ENCODE measurements at regions not wholly inside any gene's neighbourhood (a gene's known extent, or its start where the extent isn't known, plus 50 kb on each side); places are given as distances from the start of the nearest gene placed in this dataset.
A peak's percentile ranks its signal among the peaks of the same experiment; 100 is the strongest.

DNA sequence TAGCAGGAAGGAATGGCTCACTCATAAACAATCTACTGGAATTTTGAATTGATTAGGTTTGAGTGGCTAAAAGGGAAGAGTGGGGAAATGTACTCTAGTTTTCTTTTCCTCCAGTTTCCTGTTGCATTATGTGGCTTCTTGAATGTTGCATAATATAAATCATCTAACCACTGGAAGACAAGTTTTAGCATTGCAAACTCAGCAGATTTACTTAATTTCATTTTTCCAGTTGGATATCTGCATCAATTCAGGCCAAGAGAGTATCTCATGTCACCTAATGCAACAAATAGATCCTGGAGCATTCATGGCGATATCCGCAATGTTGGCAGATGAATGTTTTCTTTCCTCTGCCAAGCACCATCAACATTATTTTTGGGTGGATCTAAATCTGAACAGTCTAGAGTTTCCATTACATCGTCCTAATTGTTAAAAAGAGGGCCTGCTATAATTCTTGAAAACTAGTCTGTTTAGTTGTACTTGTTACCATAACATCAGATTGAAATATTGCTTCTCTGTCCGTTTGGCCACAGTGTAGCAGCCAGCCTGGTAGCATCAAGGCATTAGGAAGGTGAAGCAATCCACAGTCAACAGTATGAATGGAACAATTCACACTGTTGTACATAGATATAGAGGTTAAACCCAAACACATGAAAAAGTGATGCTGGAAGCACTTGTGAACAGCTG lies 544.2 kb downstream of the ETNK1 start:
- no peak for DNase-seq (ENCODE audit: low read depth)

DNA sequence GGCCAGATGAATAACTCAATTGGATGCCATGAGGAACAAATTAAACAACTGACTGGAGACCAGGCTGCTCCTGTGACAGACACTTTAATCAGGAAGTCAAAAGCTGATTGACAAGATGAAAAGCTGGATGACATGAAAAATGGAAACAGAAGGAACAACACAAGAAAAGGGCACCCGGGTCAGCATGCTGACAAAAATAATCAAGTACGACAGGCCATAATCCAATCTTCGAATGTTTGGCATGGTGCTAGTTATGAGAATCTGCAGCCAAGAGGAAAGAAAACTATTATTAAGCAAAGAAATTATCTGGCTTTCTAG lies 544.7 kb downstream of the ETNK1 start:
- no peak for DNase-seq (ENCODE audit: low read depth)

DNA sequence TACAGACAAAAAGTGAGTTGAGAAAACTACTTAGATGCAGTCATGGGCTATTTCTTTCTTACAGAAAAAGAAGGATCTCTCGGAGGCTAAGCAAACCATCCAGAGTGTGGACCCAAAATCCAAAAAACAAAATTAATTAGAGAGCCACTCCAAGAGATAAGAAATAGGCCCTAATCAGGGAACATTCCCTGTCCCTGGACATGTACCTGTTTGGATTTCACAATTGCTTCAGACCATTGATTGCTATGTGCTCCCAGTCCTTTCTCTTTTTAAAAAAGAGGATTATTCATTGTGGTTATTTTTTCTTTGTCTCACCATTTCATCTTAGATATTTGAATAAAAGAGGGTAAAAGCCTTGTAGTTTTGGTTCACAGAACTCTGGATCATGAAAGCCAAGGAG lies 549.9 kb downstream of the ETNK1 start:
- no peak for DNase-seq (ENCODE audit: low read depth)

DNA sequence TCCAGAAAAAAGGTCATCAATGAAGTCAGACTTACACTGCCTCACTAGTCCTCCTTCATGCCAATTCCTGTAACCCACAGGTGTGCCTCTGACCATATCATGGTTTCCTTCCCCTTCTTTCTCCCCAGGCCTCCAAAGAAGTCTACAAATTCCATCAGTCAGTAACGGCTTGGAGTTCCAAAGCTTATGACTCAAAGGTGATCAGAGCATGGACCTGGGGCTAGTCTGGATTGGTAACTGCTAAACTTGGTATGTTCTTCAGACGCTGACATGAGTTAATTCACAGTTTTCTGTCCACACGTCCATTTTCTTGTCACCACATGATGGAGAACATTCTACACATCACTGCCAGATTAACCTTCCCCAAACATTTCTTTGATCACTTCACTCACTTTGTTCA lies 560.4 kb downstream of the ETNK1 start:
- no peak for DNase-seq (ENCODE audit: low read depth)

DNA sequence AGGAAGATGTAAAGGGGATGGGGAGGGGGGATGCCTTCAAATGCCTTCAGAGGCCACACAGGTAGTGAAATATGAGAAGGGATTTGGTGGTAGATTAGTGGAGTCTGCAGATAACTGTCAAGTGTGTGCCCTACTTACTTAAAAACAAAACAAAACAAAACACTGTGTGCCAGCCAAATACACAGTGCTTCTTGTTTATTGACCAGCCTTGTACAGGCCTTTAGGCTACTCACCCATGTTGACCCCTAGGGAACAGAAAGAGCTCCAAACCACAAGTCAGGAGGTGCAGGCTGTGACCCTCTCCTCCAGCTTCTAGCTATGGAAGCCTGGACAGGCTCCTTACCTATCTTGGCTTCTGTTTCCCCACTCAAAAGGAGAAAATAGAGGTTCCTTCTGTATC lies 562.0 kb downstream of the ETNK1 start:
- DNase-seq (ENCODE audit: low read depth), result no peak

DNA sequence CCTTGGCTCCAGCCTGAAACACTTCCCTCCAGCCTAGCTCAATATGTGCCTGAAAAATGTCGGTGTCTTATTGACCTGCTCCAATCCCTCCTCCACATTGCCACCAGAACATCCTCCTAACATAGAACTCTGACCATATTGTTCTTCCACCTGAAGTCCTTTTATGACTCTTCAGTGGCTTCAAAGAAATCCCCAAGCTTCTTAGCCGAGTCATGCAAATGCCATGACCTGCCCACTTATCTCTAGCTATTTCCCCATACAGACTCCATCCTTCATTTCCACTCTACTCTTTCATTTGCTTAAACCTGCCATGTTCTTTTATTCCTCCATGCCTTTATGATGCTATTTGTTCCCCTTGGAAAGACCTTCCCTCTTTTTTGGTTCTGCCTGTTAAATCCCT lies 568.6 kb downstream of the ETNK1 start:
- DNase-seq (ENCODE audit: low read depth), result no peak

DNA sequence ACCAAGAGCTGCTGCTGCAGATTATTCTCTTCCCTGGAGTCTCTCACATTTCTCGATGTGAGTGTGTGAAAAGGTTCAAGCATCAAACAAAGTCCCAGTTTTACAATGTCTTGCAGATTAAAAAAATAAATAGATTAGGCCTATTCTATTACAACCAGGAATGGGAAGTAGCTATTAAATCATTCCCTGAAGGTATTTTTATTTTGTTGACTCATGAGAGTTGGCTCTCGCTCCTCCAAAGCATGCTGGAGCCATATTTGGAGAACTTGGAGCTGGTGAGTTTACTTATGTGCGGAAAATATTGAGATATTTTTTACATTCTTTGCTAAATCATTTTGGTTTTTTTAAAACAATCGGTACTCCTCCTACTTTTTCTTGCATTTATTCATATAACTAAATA lies 572.3 kb downstream of the ETNK1 start:
- DNase-seq (ENCODE audit: low read depth), result peak; percentile 3

DNA sequence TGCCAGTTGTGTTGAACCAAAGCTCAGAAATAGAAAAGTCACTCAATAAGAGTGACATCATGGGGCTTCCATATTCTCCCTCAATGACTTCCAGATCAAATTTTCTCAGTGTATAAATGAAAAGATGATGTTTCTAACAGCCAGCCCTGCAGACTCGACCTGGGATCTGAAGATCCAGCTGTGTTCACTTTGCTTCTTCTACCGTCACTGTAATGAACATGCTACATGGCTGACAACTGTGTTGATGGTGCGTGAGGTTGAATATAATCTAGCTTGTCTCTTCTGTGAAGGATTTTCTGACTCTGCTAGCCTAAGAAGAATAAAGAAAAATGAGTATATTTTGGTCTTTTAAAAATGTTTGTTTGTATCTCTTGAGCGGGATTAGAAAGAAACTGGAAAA lies 577.8 kb downstream of the ETNK1 start:
- DNase-seq (ENCODE audit: low read depth), result no peak

DNA sequence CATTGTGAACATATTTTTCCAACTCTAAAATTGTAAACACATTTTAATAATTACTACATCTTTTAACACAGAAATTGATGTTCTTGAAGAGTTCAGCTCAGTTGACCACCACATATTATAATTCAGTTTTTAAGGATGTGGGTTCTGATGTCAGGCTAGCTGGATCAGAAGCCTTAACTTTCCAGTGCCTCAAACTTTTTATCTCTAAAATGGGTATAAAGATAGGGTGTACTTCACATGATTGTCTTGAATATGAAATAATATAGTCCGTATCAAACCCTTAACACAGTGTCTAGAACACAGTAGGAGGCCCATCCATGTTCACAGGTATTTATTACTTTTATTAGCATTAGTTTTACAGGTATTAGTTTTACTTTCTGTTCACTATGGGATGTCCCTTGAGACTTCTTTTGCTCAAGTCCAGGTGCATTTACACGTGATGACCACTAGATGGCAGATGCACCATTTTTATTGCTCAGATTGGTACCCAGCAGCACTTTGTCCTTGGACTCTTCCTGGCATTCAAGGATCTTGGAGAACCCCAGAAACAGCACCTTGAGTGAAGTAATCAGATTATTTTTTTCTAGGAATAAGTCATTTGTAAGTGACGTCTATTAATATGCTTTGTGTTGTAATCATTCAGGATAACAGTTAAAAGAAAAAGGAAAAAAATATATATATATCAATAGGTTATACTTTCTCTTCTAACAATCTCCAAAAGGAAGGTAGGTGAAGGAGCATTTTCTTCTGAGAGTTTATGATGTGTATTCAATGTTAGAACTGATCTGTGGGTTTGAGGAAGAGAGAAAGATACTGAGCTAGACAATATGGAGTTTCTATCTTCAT lies 580.2 kb downstream of the ETNK1 start:
- DNase-seq (ENCODE audit: low read depth), result peak; percentile 56

DNA sequence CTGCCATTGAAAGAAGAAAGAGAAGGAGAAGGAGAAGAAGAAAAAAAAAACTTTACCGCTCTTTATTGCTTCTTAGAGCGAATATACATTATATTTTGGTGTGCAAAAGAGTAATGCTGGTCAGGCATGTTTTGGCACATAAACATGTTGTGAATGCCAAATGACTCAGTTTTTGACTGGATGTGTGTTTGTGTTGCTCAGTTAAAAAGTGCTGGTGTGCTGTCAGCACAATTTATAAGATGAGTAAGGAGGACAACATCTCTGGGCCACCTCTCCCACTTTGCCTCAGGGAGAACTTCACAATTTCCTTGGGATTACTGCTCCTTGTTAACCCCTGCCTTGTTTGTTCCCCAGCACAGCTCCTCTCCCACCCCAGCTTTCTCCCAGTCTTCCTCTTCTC lies 584.8 kb downstream of the ETNK1 start:
- DNase-seq (ENCODE audit: low read depth), result no peak

DNA sequence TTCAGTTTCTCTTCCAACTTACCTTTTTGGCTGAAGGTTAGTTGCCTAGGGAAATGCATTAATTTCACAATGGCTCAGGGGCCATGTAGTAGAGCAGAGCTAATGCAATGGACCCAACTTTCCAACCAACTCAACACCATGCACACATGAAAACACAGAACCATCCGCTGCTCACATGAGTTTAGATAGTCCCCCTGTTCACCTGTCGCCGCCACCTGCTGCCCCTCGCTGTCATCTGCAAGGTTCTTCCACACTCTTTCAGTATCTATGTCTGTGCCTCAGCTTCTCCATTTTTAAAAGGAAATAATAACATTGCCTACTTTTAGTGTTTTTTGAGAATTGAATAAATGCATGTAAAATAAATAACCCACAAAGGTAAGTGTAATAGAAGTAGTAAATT lies 585.6 kb downstream of the ETNK1 start:
- no peak for DNase-seq (ENCODE audit: low read depth)

DNA sequence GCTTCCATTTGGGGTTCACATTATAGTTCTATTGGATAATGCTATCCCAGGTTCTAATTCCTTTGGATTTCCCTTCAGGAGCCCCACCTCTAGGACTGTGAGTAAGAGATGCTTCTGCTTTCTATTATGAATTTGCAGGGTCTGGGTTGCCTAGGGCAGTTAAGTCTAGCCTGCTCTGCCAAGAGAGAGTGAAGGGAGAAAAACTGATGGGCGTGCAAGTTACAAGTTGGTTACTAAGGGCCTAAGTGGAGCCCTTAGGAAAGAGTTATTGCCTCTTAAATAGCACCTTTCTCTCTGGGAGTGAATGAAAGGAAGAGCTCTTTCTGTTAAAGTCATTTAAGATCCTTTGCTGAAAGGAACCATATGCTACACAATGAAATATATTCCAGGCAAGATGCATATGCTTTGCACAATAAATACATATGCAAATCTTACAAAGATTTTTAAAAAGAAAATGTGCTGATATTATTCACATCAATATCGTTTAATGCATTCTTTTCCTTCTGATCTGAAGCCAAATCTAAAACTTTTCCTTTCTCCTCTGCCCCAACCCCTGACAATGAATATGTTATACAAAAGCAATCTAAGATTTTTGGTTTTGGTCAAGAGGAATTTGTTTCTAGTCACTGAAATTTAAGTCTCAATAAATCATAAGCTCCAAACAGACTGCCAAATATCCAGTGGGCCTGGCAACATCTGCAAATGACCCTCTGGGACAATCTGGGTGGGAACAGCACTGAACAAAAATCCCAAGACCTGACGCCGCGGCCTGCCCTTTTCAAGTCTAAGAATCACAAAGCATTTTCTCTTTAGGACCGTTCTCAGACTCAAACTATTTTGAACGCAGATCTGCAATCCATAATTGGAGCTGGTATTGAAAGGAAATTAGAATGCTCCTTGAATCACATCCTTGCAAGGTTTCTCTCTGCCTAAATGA lies 586.7 kb downstream of the ETNK1 start:
- no peak for DNase-seq (ENCODE audit: low read depth)

DNA sequence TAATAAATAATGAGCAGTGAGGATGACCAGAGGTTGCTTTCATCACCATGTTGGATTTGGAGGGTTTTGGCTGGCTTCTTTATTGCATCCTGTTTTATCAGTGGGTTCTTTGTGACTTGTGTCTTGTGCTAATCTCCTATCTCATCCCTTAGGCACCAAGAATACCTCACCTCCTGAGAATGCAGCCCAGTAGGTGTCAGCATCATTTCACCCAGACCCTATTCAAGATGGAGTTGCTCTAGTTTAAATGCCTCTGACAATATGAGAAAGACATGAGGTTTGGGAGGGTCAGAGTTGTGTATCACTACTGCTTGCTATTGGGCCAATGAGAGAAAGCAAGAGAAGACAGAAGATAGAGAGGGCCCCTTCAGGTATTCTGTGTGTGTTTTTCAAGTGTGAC lies 592.2 kb downstream of the ETNK1 start:
- DNase-seq (ENCODE audit: low read depth), result no peak

DNA sequence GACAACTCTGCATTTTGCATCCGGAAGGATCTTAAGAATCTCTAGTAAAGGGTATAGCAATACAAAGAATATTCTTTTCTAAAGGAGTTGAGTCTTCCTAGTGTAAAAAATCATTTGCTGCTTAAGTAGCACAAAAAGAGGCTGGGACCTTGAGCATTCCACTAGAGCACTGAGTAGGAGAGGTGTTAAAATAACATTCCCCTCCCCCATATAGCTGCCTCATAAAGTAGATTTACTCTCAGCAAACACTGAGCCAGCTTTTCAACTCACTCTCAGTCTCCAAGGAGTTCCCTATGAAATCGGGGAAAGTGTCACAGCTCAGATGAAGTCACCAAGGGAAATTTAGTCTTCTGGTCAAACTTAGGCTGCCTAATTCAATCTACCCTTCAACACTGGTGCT lies 592.7 kb downstream of the ETNK1 start:
- DNase-seq (ENCODE audit: low read depth), result no peak

DNA sequence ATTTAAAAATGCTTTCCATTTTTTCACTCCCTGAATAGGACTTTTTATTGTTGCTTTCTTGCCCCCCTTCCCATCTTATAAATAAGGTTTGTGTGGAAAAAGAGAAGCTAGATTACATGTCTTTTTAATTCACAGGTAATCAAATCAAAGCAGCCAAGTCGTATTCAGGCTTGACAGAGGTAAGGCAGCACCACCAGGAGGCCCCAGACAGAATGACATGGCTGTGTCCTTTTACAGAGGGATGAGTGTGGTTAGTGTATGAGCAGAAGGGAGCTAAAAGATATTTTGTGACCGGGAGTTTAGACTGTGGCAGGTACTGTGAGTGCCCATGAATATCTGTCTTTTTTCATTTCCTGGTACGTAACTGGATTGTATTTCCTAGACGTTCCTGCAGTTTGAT lies 596.1 kb downstream of the ETNK1 start:
- no peak for DNase-seq (ENCODE audit: low read depth)

DNA sequence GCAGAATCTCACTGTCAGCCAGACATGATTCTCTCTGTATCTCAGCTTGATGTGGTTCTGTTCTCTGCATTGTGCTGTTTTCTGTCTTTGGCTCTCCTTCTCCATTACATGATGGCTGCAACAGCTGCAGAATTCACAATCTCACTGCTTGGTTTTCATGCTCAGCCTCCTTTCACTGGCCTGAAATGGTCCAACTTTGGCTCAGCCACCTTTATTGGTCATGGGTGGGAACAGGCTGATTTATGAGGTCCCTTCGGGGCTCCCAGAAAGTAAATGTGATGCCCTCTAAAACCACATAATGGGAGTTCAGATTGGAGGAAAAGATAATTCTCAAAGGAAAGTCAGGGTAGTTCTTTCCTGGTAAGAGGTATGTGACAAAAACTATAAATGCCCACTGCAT lies 597.0 kb downstream of the ETNK1 start:
- peak; percentile 5 for DNase-seq (ENCODE audit: low read depth)

DNA sequence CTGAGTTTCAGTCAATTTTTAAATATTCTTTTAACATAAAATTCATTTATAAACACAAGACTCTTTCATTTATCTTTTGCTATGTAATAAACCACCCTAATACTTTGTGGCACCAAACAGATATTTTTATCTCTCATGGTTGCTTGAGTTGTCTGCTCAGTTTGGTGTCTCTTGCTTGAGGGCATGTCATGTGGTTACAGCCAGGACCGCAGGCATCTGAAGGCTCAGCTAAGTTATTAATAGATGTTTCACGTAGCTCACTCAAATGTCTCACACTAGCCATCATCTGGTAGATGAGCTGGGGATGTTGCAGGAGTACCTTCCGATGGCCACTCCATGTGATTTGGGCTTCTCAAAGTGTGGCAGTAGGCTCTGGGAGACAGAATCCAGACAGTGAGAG lies 597.8 kb downstream of the ETNK1 start:
- peak; percentile 35 for DNase-seq (ENCODE audit: low read depth)

DNA sequence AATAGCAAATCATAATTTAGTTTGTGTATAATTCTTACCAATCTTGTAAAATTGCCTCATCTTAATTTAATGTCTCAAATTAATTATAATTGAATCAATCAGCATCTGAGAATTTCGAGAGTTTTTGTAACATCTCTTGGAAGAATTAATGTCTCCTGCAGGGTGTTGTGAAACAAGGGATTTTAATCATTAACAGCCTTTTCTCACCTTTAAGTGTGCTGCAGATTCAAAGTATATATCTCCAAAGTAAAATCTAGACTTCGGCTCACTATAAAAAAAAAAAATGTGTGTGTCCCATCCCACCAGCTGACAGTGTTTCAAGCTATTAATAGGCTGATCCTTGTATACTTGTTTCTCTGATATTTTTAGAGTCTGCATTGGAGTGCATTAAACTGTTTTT lies 603.1 kb downstream of the ETNK1 start:
- no peak for DNase-seq (ENCODE audit: low read depth)

DNA sequence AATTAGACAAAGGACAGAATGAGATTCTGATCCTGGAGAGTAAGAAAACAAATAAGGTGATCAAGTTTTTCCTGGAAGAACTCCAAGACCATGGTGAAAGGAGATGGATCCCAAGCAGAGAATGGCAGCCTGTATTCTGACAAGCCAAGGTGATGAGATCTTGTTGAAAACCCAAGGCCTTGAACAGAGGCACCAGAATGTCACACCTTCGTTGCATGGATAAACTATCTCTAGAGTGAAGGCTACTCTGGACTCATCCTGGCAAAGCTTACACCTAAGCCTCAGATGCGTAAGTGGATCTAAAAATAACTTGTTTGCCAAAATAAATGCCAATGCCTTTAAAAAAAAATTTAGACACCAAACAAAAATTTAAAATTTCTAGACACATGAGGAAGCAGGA lies 605.9 kb downstream of the ETNK1 start:
- no peak for DNase-seq (ENCODE audit: low read depth)

DNA sequence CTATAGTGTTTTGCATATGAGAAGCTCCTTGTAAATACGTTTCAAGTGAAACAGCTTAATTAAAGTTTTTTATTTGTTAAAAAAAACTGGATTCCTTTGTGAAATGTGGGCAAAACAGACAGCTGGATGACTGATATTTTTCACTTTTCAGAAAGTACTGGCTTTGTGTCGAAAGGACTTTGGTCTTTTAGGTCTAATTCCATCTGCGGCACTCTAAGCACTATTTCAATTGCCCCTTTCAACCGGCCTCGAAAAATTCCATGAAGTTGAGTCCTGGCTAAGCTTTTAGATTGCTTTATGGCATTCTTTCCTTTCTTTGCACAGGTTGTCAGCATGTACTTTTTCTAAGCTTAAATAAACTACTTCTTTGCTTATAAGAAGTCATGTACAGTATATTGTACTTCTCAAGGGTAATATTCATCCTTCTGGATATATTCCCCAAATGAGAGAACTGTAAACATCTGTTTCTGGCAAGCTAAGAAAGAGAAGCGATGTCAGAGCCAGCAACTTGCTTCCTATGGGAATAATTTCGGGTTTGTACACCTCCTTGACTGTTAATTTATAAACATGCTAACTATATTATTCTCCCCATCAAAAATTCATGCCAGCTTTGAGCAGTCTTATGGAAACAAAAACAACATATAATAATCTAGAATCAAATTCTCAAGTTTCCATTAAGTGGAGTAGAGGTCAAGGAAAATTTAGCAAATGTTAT lies 611.3 kb downstream of the ETNK1 start:
- no peak for DNase-seq (ENCODE audit: low read depth)

DNA sequence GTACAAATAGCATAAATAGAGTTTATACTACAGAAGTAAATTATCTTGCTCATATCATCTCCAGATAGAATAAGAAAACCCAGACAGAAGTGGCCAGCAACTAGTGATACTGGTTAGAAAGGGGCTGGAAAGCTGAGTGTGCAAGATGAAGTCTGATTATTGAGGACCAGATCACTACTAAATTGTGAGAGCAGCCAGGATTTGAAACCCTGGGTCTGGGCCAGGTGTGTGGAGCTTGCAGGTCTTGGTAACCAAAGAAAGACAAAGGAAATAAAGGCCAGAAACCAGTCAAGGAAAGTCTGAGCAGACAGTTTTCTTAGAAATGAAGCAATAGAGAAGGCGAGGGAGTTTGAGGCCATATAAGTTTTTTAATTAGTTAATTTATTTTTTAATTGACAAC lies 611.8 kb downstream of the ETNK1 start:
- no peak for DNase-seq (ENCODE audit: low read depth)

Data from myocyte (in vitro differentiated cells).